HEK293 (cell line): ENCODE measurements at regions not wholly inside any gene's neighbourhood (a gene's known extent, or its start where the extent isn't known, plus 50 kb on each side); places are given as distances from the start of the nearest gene placed in this dataset.

Experiments used
- ATF2 ChIP-seq: fragments of 450-650 bp; formaldehyde crosslinking; IDR thresholded peaks from 2 replicates; pipeline ENCODE4 v1.5.1; 2016; ENCODE audit warnings: missing biosample characterization, missing genetic modification characterization, low read depth
- ZNF561 ChIP-seq: fragments of 450-650 bp; IDR thresholded peaks from 2 replicates; pipeline ENCODE4 v1.5.1; 2018; ENCODE audit warnings: missing biosample characterization, missing genetic modification characterization, borderline replicate concordance

GRCh38 chr7:118845791-118846190 lies 621.3 kb downstream of the ANKRD7 start:
- no peak for TF ChIP-seq ZNF561 (tag by site-specific recombination)
- no peak for TF ChIP-seq ATF2 (tag by site-specific recombination)
